ENCODE measurements at regions not wholly inside any gene's neighbourhood (a gene's known extent, or its start where the extent isn't known, plus 50 kb on each side); places are given as distances from the start of the nearest gene placed in this dataset.
"Not testable (repeated sequence)": the region's sequence is repeated elsewhere in the genome, so short reads cannot be mapped to it uniquely, and the experiment has no call there.

DNA sequence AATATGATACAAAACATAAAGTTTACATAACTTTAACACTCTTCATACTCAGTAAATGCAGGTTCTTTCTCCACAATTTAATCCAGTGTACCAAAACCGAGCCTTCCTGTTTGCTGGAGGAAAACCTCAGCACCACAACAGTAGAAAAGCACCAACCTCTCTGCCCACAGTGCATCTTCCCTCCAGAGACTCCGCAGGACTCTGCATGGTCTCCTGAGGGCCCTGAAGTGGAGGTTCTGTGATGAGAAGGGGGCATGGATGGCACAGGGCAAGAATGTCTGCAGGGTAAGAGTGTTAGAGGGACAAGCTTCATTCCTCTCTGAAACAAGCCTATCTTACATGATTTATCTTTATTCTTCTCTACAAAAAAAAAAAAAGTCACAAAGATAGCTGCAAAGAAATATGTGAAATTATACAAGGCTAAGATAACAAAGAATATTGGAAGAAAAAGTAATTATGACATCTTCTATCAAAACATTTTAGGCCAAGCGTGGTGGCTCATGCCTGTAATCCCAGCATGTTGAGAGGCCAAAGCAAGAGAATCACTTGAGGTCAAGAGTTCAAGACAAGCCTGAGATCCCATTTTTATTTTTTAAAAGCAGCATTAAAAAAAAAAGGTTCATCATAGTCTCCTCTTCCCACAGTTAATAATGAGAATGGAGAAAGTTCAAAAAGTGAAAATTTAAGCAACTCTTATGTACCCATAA is 102.0 kb downstream of the VPREB1 start:
- no peak for DNase-seq (ENCODE audit: low read depth)

DNA sequence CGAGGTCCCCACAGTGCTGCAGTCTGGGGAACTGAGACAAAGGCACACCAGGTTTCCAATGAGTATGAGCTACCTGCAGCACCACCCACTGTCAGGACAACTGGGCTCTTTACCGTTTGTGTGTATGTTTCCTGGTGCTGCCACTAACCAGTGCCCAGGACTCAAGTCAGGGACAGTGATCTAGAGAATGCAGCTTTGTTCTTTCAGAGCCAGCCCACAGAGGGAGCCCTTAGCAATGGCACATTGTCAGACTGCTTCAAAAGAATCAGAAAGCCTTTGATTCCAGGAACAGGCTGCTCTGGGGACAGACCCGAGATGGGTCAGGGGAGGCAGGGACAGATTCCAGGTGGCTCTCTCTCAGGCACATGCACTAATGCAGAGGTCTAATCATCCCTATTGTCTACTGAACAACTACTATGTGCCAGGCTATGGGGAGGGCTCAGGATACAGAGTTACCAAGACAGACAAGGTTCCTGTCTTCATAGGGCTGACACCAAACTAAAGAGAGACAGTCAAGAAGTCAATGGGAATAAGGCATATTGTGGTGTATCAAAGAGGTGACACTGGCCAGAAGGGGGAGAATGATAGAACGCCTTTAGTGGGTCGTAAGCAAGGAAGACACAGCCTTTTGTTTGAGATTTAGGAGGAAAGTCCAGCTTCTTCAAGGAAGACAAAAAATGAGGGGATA is 103.7 kb downstream of the VPREB1 start:
- DNase-seq (ENCODE audit: low read depth) = no peak

DNA sequence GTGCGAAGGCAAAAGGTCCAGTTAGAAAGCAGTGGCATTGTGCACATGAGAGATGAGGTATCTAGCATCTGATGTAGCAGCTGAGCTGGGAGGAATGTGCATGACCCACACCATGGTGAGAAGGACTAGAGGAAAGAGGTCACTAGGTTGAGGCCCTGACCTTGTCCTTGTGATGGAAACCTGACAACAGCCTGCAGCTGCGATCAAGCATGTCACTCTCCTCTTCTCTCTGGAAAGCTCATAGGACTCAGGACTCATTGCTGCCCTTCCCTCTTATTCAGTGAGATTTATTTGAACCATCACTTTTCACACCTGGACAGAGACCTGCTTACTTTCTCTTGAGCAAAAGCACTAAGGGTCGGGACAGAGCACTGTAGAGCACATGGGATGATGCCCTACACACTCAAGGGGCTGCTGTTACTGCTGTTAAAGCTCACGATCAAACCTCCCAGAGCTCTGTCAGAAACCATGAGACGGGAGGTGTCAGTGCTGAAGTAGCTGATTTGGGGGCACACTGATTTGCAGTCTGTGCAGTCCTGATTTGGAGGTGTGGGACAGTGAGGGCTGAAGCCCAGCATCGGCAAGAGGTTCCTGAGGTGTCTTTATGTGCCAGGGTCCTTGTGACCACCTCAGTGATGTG is 104.3 kb downstream of the VPREB1 start:
- DNase-seq (ENCODE audit: low read depth) = no peak

DNA sequence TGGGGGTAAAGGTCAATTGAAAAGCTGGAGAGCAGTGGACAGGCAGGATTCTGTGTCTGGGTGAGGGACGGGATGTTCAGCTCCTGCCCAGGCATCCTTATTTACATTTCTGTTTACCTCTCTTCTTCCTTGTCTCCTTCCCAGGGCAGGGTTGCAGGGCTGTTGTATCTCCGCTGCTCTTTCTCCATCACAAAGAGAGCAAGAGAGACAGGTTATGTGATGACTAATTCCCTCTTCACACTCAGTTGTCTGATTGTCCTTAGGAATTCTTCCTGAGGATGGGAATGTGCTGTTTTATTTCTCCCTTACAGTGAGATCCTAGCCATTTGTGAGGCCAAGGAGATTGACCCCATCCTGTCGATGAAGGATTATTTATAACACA is 104.9 kb downstream of the VPREB1 start:
- no peak for DNase-seq (ENCODE audit: low read depth)

DNA sequence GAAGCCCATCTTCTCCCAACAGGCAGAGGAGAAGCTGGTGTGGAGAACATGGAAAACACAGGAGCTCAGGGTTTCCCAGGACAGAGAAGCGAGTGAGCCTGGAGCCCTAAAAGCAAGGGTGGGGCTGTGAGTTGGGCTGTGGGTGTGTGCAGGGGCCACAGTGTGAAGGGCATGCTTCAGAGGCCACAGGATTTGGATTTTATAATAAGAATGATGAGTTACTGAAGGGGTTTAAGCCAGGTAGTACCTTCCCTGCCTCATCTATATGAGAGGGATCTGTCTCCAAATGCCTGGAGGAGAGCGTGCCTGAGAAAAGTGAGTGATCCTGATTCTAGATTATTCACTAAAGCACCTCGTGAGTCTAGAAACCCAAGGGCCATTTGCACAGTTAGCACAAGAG is 106.8 kb downstream of the VPREB1 start:
- no peak for DNase-seq (ENCODE audit: low read depth)

DNA sequence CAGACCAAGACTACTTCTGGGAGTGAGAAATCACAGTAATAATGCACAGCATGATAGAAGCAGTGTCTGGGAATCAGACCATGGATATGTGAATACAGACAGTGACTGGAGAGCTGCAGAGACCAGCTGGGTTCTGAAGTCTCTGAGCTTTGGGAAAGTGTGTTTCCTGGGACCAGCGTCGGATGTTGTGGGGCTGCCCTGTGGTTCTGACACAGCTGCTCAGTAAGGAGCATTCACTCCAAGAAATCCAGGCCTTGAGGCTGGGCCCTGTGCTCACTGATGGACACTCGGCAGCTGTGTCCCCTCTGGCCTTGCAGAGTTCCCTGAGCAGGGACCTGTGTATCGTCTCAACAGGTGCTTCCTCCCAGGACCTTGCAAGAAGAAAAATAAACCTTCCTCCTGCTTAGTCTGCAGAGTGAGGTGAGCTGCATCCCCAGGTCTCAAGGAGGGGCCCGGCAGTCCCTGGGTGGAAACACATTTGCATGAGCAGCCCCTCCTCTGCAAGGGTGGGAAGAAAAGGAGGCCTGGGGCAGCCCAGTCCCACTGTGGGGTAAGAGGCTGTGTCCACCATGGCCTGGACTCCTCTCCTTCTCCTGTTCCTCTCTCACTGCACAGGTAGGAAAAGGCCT is 107.9 kb downstream of the VPREB1 start:
- DNase-seq (ENCODE audit: low read depth) = no peak

DNA sequence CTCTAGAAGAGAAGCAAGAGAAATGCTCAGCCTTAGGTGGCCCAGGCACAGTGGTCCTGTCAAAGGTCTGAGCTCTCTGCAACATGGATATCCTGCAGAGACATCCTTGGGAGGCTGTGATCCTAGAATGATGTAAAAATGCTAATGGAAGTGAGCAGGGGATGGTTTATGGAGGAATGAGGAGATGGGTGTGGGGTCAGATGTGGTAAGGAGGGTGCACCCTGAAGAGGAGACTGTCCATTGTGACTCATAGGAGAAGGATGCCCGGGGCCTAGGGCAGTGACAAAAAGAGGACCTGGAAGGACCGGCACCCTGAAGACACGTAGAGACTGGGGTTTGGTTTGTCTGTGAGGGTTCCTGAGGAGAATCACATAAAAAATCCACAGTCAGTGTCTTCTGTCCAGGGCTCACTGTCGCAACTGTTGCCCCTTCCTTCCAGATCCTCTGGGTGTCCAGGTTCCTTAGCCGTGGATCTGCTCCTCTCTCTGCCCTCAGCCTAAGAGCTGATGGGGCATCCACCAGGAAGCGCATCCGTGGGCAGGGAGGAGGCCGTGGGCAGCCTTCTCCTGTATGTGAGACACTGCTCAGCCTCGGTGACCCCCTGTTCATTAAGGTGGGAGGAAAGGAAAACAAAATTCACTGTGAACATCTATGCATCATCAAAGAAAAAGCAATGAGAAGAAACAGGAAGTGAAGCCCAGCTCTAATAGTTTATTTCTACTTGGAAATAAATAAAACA is 110.7 kb downstream of the VPREB1 start:
- no peak for DNase-seq (ENCODE audit: low read depth)

DNA sequence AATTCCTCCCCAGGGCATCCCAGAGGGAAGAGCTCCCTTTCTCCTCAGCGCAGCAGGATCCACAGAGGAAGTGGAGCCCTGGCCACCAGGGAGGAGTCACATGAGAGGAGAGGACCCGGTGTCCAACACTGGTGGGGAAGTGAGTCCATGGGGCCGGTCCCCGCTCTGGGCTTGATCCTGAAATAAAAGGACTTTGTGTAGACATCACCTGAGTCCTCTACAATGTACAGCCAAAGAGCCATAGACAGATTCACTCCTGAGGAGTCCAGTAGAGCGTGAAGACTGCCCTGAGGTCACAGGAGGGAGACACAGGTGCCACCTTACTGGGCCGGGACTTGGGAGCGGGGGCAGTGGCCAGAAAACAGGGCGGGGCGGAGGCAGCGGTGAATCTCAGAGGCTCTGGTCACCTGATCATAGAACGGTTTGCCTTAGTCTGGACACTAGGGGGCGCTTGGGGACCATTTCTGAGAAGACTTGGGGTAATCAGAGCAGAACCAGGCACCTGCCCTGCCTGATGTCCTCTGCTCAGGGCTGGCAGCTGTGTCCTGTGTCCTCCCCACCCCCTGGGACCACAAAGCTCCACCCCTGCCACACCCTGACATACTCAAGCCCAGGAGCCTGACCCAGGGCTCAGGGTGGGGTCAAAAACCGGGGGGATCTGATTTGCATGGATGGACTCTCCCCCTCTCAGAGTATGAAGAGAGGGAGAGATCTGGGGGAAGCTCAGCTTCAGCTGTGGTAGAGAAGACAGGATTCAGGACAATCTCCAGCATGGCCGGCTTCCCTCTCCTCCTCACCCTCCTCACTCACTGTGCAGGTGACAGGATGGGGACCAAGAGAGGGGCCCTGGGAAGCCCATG is 112.7 kb downstream of the VPREB1 start:
- DNase-seq (ENCODE audit: low read depth) = peak; percentile 51

DNA sequence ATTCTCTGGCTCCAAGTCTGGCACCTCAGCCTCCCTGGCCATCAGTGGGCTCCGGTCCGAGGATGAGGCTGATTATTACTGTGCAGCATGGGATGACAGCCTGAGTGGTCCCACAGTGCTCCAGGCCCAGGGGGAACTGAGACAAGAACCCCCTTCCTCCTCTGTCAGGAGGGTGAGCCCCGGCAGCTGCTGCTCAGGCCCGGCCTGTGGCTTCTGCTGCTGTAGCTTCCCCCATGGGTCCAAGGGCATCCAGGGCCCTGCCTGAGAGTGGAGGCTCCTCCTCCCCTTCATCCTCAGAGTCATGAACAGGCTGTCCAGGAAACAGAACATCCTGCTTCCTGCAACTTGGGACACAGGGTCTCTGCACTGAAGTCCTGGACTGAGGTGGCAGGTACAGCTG is 113.6 kb downstream of the VPREB1 start:
- DNase-seq (ENCODE audit: low read depth) = no peak

DNA sequence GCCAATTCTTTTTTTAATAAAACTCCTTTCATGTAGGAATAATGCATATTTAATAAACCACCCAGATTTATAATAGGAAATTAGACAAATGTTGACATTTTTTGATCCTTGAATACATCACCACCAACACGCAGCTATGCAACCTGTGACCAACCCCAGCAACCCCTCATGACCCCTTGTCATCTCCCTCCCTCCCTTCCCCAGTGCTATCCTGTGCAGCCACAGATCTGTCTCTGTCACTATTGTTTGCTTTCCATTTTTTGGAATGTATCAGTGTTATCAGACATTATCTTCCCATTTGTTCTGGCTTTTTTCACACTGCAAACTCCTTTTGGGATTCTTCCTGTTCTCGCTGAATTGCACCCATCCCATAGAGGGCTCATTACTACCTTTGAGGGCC is 114.1 kb downstream of the VPREB1 start:
- no peak for DNase-seq (ENCODE audit: low read depth)

DNA sequence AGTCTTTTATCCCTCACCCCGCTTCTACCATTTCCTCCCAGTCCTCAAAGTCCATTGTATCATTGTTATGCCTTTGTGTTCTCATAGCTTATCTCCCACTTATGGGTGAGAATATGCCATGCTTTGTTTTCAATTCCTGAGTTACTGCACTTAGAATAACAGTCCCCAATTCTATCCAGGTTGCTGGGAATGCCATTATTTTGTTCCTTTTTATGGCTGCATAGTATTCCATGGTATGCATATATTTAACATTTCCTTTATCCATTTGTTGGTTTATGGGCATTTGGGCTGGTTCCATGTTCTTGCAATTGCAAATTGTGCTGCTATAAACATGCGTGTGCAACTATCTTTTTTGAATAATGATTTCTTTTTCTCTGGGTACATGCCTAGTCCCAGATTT is 114.9 kb downstream of the VPREB1 start:
- no peak for DNase-seq (ENCODE audit: low read depth)

DNA sequence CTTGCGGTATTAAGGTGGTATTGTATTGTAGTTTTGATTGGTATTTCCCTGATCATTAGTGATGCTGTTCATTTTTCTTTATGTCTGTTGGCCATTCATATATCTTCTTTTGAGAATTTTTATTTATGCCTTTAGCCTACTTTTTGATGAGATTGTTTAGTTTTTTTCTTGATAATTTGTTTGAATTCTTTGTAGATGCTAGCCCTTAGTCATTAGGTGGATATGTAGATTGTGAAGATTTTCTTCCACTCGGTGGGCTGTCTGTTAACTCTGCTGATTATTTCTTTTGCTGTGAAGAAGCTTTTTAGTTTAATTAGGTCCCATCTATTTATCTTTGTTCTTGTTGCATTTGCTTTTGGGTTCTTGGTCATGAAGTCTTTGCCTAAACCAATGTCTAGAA is 115.4 kb downstream of the VPREB1 start:
- no peak for DNase-seq (ENCODE audit: low read depth)

DNA sequence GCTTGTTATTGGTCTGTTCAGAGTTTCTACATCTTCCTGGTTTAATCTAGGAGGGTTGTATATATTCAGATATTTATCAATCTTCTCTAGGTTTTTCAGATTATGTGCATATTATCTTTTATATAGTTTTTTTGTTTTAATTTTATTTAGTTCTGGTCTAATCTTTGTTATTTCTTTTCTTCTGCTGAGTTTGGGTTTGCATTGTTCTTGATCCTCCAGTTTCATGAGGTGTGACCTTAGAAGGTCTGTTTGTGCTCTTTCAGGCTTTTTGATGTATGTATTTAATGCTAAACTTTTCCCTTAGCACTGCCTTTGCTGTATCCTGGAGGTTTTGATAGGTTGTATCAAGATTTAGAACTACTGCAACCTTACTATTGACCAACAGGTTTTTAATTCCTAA is 117.7 kb downstream of the VPREB1 start:
- no peak for DNase-seq (ENCODE audit: low read depth)

DNA sequence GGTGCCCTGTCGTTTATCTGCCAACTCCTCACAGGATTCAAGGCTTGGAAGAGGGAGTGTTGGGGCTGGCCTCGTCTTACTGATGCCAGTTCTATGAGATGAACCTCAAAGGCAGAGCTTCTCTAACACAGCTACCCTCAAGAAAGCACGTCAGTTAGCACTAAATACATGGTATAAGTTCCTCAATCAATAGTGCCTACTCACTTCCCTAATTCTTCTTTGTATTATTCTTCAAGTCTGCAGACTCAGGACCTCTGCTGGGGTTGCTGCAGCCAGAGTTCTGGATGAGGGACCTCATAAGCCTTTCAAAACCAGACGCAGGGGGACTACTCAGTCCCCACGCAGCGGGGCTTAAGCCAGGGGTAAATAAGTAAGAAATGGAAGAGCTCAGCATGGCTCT is 118.3 kb downstream of the VPREB1 start:
- no peak for DNase-seq (ENCODE audit: low read depth)

DNA sequence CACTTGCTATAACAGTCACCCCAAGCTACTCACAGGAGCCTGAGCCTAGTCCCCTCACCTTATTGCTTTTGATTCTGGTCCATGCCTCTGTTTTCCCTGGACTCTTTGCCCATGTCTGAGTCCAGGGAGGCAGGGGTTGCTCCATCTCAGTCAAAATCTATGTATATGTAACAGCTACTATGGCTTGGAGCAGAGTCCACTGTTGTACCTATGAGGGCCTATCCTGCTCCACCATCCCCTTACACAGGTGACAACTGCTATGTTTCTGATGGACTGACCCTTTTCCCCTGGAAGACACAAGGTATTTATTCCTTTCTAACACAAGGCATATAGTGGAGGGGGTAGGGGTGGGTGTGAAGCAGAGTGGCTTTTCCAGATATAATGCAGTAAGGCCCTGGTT is 119.6 kb downstream of the VPREB1 start:
- no peak for DNase-seq (ENCODE audit: low read depth)

DNA sequence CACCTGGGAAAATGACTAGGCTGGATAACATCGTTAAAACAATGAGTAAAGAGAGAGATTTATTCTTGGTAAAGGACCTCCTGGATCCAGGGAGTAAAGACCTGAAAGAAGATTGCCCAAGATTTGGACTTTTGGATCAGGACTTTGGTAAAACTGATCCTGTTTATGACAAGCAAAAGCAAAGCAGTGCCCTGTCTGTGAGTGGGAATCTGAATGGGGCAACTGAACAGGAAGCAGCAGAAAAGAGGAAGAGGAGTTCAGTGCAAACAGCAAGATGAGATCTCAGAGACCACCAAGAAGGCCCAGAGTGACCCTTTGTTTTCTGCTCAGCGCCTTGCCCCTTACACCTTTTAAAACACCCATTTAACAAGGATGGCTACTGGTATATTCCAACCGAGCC is 122.0 kb downstream of the VPREB1 start:
- no peak for DNase-seq (ENCODE audit: low read depth)

DNA sequence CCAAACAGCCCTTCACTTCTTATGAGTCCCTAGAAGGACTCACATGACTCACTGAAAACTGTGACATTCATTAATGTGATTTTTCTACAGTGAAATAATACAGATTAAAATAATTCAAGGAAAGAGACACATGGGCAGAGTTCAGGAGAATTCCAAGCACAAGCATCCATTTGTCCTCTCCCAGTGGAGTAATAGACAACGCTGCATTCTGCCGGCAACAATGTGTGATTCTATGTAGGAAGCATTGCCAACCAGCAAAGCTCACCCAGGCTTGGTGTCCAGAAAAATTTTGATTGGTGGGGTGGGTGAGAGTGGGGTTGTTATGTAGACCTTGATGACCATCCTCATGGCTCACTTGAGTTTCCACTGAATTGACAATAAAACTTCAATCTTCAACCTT is 123.9 kb downstream of the VPREB1 start:
- no peak for DNase-seq (ENCODE audit: low read depth)

DNA sequence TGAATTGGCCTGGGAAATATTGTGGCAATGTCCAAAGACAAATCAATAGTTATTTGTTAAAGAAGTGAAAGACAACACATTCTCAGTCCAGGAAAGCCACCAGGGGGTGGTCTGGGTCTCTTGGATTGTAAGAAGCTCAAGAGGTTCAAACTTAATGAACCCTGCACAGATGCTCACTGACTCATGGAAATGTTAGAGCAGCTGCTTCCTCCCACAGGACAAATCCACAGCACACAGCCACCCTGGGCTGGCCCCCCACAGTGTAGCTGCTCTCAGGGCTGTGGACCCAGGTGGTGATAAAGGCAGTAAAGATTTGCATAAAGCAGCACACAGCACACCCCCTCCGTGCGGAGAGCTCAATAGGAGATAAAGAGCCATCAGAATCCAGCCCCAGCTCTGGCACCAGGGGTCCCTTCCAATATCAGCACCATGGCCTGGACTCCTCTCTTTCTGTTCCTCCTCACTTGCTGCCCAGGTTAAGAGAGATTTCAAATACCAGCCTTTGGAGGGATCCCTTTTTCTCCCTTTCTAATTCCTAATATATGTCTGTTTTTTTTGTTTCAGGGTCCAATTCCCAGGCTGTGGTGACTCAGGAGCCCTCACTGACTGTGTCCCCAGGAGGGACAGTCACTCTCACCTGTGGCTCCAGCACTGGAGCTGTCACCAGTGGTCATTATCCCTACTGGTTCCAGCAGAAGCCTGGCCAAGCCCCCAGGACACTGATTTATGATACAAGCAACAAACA is 124.8 kb downstream of the VPREB1 start:
- DNase-seq (ENCODE audit: low read depth) = not testable (repeated sequence)

DNA sequence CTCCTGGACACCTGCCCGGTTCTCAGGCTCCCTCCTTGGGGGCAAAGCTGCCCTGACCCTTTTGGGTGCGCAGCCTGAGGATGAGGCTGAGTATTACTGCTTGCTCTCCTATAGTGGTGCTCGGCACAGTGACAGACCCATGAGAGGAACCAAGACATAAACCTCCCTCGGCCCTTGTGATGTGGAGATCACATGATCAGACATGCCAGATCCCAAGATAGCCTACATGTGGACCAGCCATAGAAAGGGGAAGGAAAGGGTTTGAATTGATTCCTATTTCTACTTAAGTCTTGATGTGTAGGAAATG is 125.3 kb downstream of the VPREB1 start:
- no peak for DNase-seq (ENCODE audit: low read depth)

DNA sequence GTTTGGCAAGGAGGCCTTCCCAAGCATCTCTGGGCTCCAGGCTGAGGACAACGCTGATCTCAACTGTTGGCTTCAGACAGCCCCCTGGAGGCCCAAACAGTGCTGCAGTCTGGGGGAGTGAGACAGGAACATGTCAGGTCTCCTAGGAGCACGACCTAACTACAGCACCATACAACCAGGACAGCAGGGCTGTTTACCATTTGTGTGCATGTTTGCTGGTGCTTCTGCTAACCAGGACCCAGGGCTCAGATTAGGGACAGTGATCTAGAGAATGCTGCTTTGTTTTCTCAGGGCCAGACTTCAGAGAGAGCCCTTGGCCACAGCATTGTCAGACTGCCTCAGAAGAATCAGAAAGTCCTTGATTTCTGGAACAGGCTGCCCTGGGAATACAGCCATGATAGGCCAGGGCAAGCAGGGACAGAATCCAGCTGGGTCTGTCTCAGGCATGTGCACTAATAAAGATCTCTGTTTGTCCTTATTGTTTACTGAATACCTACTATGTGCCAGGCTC is 126.5 kb downstream of the VPREB1 start:
- DNase-seq (ENCODE audit: low read depth) = no peak

All from RPMI7951 (cell line).